ENCODE measurements at regions not wholly inside any gene's neighbourhood (a gene's known extent, or its start where the extent isn't known, plus 50 kb on each side); places are given as distances from the start of the nearest gene placed in this dataset.
A peak's percentile ranks its signal among the peaks of the same experiment; 100 is the strongest.

GRCh38 chrX:45718676-45719075, 518.0 kb upstream of the DIPK2B start:
- CTCF ChIA-PET: no interaction called here
- H3K36me3 Mint-ChIP-seq (ENCODE audit: low read depth): no peaks in the 10 kb centered on the region
- no peak for DNase-seq
- no peaks in the 10 kb centered on the region for H3K9me3 Mint-ChIP-seq
- intact Hi-C loops (cut with micrococcal nuclease): loop anchor here (10.0 kb wide), 2 partner anchors 204 to 274 kb away; no protein-coding TSS in a partner anchor
- H3K4me1 Mint-ChIP-seq (ENCODE audit: low read depth): peaks cover 45% of the 10 kb centered on the region
- H3K4me3 Mint-ChIP-seq: no peak overlapping the region
- no peaks in the 10 kb centered on the region for H3K27me3 Mint-ChIP-seq (ENCODE audit: low read depth)
- no peak overlapping the region for H3K27ac Mint-ChIP-seq

GRCh38 chrX:45716750-45717149, 516.1 kb upstream of the DIPK2B start:
- Mint-ChIP-seq H3K27ac (no peak overlapping the region), H3K9me3 (no peaks in the 10 kb centered on the region), H3K4me1 (ENCODE audit: low read depth) (peaks cover 48% of the 10 kb centered on the region), H3K36me3 (ENCODE audit: low read depth) (no peaks in the 10 kb centered on the region), H3K27me3 (ENCODE audit: low read depth) (no peaks in the 10 kb centered on the region), H3K4me3 (no peak overlapping the region)
- CTCF ChIA-PET: no interaction called here
- intact Hi-C loops (cut with micrococcal nuclease): loop anchor here (10.0 kb wide), 2 partner anchors 202 to 272 kb away; no protein-coding TSS in a partner anchor
- DNase-seq: no peak

- Mint-ChIP-seq H3K27me3 (ENCODE audit: low read depth) (no peaks in the 10 kb centered on the region), H3K9me3 (no peaks in the 10 kb centered on the region), H3K36me3 (ENCODE audit: low read depth) (no peaks in the 10 kb centered on the region), H3K4me1 (ENCODE audit: low read depth) (peaks cover 57% of the 10 kb centered on the region), H3K4me3 (no peak overlapping the region), H3K27ac (no peak overlapping the region)
- DNase-seq: no peak
- intact Hi-C loops (cut with micrococcal nuclease): loop anchor here (1.0 to 10.0 kb wide), 3 partner anchors 93 to 271 kb away; no protein-coding TSS in a partner anchor
- CTCF ChIA-PET: no interaction called here
Observed at GRCh38 chrX:45715748-45716147, 515.1 kb upstream of the DIPK2B start.

GRCh38 chrX:45714866-45715265, 514.2 kb upstream of the DIPK2B start:
- Mint-ChIP-seq H3K36me3 (ENCODE audit: low read depth) (no peaks in the 10 kb centered on the region), H3K27ac (no peak overlapping the region), H3K4me3 (no peak overlapping the region), H3K4me1 (ENCODE audit: low read depth) (peaks cover 58% of the 10 kb centered on the region), H3K9me3 (no peaks in the 10 kb centered on the region), H3K27me3 (ENCODE audit: low read depth) (no peaks in the 10 kb centered on the region)
- CTCF ChIA-PET: no interaction called here
- peak; percentile 46 for DNase-seq
- intact Hi-C loops (cut with micrococcal nuclease): loop anchor here (1.0 to 10.0 kb wide), 5 partner anchors 93 to 857 kb away; partner anchors contain the start of gene CHST7

- intact Hi-C loops (cut with micrococcal nuclease): loop anchor here (5.0 to 10.0 kb wide), 4 partner anchors 197 to 860 kb away; partner anchors contain the start of gene CHST7
- Mint-ChIP-seq H3K4me1 (ENCODE audit: low read depth) (peaks cover 56% of the 10 kb centered on the region), H3K4me3 (no peak overlapping the region), H3K27me3 (ENCODE audit: low read depth) (no peaks in the 10 kb centered on the region), H3K36me3 (ENCODE audit: low read depth) (no peaks in the 10 kb centered on the region), H3K27ac (no peak overlapping the region), H3K9me3 (no peaks in the 10 kb centered on the region)
- CTCF ChIA-PET: no interaction called here
- no peak for DNase-seq
Observed at GRCh38 chrX:45712067-45712466, 511.4 kb upstream of the DIPK2B start.

- H3K4me3 Mint-ChIP-seq: no peak overlapping the region
- CTCF ChIA-PET: no interaction called here
- intact Hi-C loops (cut with micrococcal nuclease): loop anchor here (2.0 to 10.0 kb wide), 5 partner anchors 140 to 861 kb away; partner anchors contain the start of gene CHST7
- H3K27me3 Mint-ChIP-seq (ENCODE audit: low read depth): no peaks in the 10 kb centered on the region
- H3K9me3 Mint-ChIP-seq: no peaks in the 10 kb centered on the region
- H3K36me3 Mint-ChIP-seq (ENCODE audit: low read depth): no peaks in the 10 kb centered on the region
- no peak overlapping the region for H3K27ac Mint-ChIP-seq
- H3K4me1 Mint-ChIP-seq (ENCODE audit: low read depth): peaks cover 52% of the 10 kb centered on the region
- no peak for DNase-seq
Observed at GRCh38 chrX:45711231-45711630, 510.6 kb upstream of the DIPK2B start.

- no peak overlapping the region for H3K4me3 Mint-ChIP-seq
- H3K9me3 Mint-ChIP-seq: no peaks in the 10 kb centered on the region
- H3K4me1 Mint-ChIP-seq (ENCODE audit: low read depth): peaks cover 42% of the 10 kb centered on the region
- peak overlapping the region; percentile 69 for H3K27ac Mint-ChIP-seq
- intact Hi-C loops (cut with micrococcal nuclease): loop anchor here (1.0 to 10.0 kb wide), 9 partner anchors 43 to 862 kb away; partner anchors contain the start of gene CHST7
- H3K27me3 Mint-ChIP-seq (ENCODE audit: low read depth): no peaks in the 10 kb centered on the region
- no peaks in the 10 kb centered on the region for H3K36me3 Mint-ChIP-seq (ENCODE audit: low read depth)
- DNase-seq: peak; percentile 71
- CTCF ChIA-PET: interaction anchor here (1.0 kb wide), 1 partner anchor 96 kb away, joined by 3 read pairs; no protein-coding TSS in a partner anchor
Observed at GRCh38 chrX:45710081-45710801, 509.6 kb upstream of the DIPK2B start.

- Mint-ChIP-seq H3K4me1 (ENCODE audit: low read depth) (peaks cover 34% of the 10 kb centered on the region), H3K9me3 (no peaks in the 10 kb centered on the region), H3K27me3 (ENCODE audit: low read depth) (no peaks in the 10 kb centered on the region), H3K27ac (no peak overlapping the region), H3K4me3 (no peak overlapping the region), H3K36me3 (ENCODE audit: low read depth) (no peaks in the 10 kb centered on the region)
- DNase-seq: no peak
- CTCF ChIA-PET: interaction anchor here (1.2 kb wide), 1 partner anchor 39 kb away, joined by 3 read pairs; no protein-coding TSS in a partner anchor
- intact Hi-C loops (cut with micrococcal nuclease): no loop called here
Observed at GRCh38 chrX:45709381-45709780, 508.7 kb upstream of the DIPK2B start.

- Mint-ChIP-seq H3K27ac (no peak overlapping the region), H3K36me3 (ENCODE audit: low read depth) (no peaks in the 10 kb centered on the region), H3K4me3 (no peak overlapping the region), H3K27me3 (ENCODE audit: low read depth) (no peaks in the 10 kb centered on the region), H3K4me1 (ENCODE audit: low read depth) (peaks cover 15% of the 10 kb centered on the region), H3K9me3 (no peaks in the 10 kb centered on the region)
- DNase-seq: no peak
- intact Hi-C loops (cut with micrococcal nuclease): no loop called here
- CTCF ChIA-PET: no interaction called here
Observed at GRCh38 chrX:45699158-45699557, 498.5 kb upstream of the DIPK2B start.

- peaks cover 15% of the 10 kb centered on the region for H3K4me1 Mint-ChIP-seq (ENCODE audit: low read depth)
- CTCF ChIA-PET: no interaction called here
- no peaks in the 10 kb centered on the region for H3K9me3 Mint-ChIP-seq
- no peaks in the 10 kb centered on the region for H3K36me3 Mint-ChIP-seq (ENCODE audit: low read depth)
- no peak for DNase-seq
- H3K4me3 Mint-ChIP-seq: no peak overlapping the region
- H3K27ac Mint-ChIP-seq: no peak overlapping the region
- intact Hi-C loops (cut with micrococcal nuclease): no loop called here
- no peaks in the 10 kb centered on the region for H3K27me3 Mint-ChIP-seq (ENCODE audit: low read depth)
Observed at GRCh38 chrX:45697591-45697990, 496.9 kb upstream of the DIPK2B start.

GRCh38 chrX:45696736-45697135, 496.1 kb upstream of the DIPK2B start:
- Mint-ChIP-seq H3K36me3 (ENCODE audit: low read depth) (no peaks in the 10 kb centered on the region), H3K4me1 (ENCODE audit: low read depth) (peaks cover 15% of the 10 kb centered on the region), H3K27me3 (ENCODE audit: low read depth) (no peaks in the 10 kb centered on the region), H3K4me3 (no peak overlapping the region), H3K9me3 (no peaks in the 10 kb centered on the region), H3K27ac (no peak overlapping the region)
- DNase-seq: no peak
- CTCF ChIA-PET: no interaction called here
- intact Hi-C loops (cut with micrococcal nuclease): no loop called here

GRCh38 chrX:45689971-45690370, 489.3 kb upstream of the DIPK2B start:
- intact Hi-C loops (cut with micrococcal nuclease): no loop called here
- no peak for DNase-seq
- Mint-ChIP-seq H3K9me3 (no peaks in the 10 kb centered on the region), H3K27me3 (ENCODE audit: low read depth) (no peaks in the 10 kb centered on the region), H3K4me1 (ENCODE audit: low read depth) (no peaks in the 10 kb centered on the region), H3K36me3 (ENCODE audit: low read depth) (no peaks in the 10 kb centered on the region), H3K27ac (no peak overlapping the region), H3K4me3 (no peak overlapping the region)
- CTCF ChIA-PET: no interaction called here

- DNase-seq: no peak
- Mint-ChIP-seq H3K4me3 (no peak overlapping the region), H3K9me3 (no peaks in the 10 kb centered on the region), H3K4me1 (ENCODE audit: low read depth) (peaks cover 4% of the 10 kb centered on the region), H3K36me3 (ENCODE audit: low read depth) (no peaks in the 10 kb centered on the region), H3K27ac (no peak overlapping the region), H3K27me3 (ENCODE audit: low read depth) (no peaks in the 10 kb centered on the region)
- CTCF ChIA-PET: no interaction called here
- intact Hi-C loops (cut with micrococcal nuclease): no loop called here
Observed at GRCh38 chrX:45683914-45684313, 483.2 kb upstream of the DIPK2B start.

All from activated naive CD4-positive, alpha-beta T cell treated with anti-CD3 and anti-CD28 coated beads for 36 hours (primary cell).